HG02884 (cell line): ENCODE measurements at regions not wholly inside any gene's neighbourhood (a gene's known extent, or its start where the extent isn't known, plus 50 kb on each side); places are given as distances from the start of the nearest gene placed in this dataset.

Source experiments
- ATAC-seq: cut with Tn5 transposase; IDR thresholded peaks from one replicate; pipeline ENCODE4 v1.9.1; 2021; ENCODE audit warnings: mild to moderate bottlenecking, moderate library complexity; ENCODE audit not compliant: unreplicated experiment

- no peak for ATAC-seq
Observed at GRCh38 chr2:117762454-117762853, 52.0 kb upstream of the DDX18 start.

- ATAC-seq, result no peak
Observed at GRCh38 chr2:117763804-117764203, 50.7 kb upstream of the DDX18 start.
